Omental fat pad (tissue), 3 donors: ENCODE measurements at regions not wholly inside any gene's neighbourhood (a gene's known extent, or its start where the extent isn't known, plus 50 kb on each side); places are given as distances from the start of the nearest gene placed in this dataset.

Experiments
- ATAC-seq: fragments of 150-250 bp; one replicate; pipeline ENCODE4 v1.9.1; 2016; ENCODE audit warnings: mild to moderate bottlenecking, moderate library complexity; ENCODE audit not compliant: low FRiP score
- DNase-seq: peaks from one replicate; pipeline ENCODE4 v3.0.0-alpha.2; 2019; ENCODE audit warnings: low spot score
- CTCF ChIP-seq, 3 donors: fragments of 450-650 bp; IDR thresholded peaks; one replicate each; pipeline ENCODE4 v1.5.1; 2016 to 2017; ENCODE audit warnings: antibody characterized with exemption in 3 of 3, mild to moderate bottlenecking in 3 of 3, moderate library complexity in 2 of 3

- TF ChIP-seq CTCF (IDR thresholded peaks at IDR 0.05), result no peak
- ATAC-seq (no peak), DNase-seq (no peak)
These were observed 240.3 kb upstream of the GAS1 start for GRCh38 chr9:87187656-87188055.

DNA sequence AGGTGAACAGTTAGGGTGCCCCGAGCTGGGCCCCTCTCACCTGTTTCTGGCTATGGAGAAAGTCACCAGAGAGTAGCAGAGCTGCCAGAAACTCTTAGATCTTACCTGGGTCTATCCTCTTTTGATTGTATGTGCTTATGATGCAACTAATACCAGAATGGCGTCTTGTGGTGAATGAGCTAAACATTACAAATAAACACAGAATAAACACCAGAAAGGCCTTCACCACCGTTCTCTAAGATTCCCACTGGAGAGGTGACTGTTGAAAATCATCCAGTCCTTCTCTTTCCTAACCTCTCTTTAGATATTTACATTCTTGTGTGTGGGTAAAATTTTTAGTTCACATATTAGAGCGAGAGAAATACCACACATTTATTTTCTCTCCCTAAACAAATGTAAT, 241.7 kb upstream of the GAS1 start:
- DNase-seq, result no peak
- ATAC-seq, result no peak
- no peak for TF ChIP-seq CTCF (IDR thresholded peaks at IDR 0.05)

- no peak for ATAC-seq
- no peak for DNase-seq
- TF ChIP-seq CTCF (IDR thresholded peaks at IDR 0.05), result no peak
These were observed 245.8 kb upstream of the GAS1 start for GRCh38 chr9:87193151-87193550.

DNA sequence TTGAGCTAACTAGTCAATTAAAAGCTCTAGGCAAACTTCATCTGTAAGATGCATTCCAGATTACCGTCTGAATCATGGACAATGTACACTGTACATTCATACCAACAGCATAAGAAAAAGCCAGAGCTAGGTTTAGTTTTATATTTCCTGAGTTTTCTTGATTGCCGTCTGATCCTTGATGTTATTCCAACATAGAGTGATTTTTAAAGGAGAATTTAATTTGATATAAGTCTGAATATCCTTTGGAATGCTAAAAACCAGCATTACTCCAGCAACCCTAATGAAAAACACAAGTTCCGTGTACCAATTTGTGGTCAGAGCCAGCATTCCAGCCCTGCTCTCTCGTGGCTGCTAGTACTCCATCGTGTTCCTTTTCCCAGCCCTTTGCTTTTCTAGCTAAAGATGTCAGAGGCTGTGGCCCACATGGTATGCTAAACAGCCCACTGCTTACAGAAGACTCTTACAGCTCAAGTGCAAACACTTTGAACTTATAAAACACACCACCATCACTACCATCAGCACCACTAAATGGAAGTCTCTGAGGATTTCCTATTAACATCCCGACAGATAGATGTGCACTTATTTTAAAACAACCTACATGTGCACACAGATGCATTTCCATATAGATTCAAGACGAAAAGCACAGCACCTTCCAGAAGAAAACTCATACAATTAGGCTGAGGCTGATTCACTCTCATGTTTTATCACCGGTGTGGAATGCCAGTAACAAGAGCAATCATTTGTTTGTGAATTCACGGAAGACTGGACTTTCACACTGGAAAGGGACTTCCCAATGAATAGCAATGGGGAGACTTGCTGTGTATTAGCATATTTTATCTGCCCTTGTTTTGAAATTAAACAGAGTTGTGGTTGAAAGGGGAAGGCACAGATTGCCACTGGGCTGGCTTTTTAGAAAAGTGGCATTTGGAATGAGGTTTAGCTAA, 246.9 kb upstream of the GAS1 start:
- no peak for TF ChIP-seq CTCF (IDR thresholded peaks at IDR 0.05)
- ATAC-seq, result peak; percentile 80
- no peak for DNase-seq

DNA sequence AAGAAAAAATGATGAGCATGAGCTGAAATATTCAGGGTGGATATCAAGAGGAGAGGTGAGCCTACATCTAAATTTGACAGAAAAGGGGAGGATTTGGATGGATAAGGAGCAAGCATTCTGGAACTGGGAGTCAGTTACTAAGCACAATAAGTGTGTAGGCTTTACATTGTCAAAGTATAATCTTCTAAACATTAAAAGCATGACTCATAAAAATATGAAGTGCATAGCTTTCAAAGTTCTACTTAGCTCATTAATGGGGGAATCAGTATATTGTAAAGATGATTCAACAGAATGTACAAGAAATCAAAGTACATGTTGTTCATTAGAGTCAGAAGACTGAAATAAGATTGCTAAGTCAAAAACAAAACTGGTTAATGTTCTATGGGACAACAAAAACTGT, 248.0 kb upstream of the GAS1 start:
- ATAC-seq (no peak), DNase-seq (no peak)
- no peak for TF ChIP-seq CTCF (IDR thresholded peaks at IDR 0.05)

GRCh38 chr9:87197349-87198130, 250.2 kb upstream of the GAS1 start:
- no peak for TF ChIP-seq CTCF (IDR thresholded peaks at IDR 0.05)
- ATAC-seq (no peak), DNase-seq (no peak)
